Sigmoid colon (tissue), 6 donors: ENCODE measurements at regions not wholly inside any gene's neighbourhood (a gene's known extent, or its start where the extent isn't known, plus 50 kb on each side); places are given as distances from the start of the nearest gene placed in this dataset.

Experiments
- DNase-seq: peaks from one replicate; pipeline ENCODE4 v3.0.0-alpha.2; 2019
- H3K27ac ChIP-seq, 4 donors: fragments of 200-600 bp; sonication (generic); one replicate each; pipeline ENCODE4 v1.5.1; 2016 to 2019; ENCODE audit warnings: mild to moderate bottlenecking in 1 of 4
- H3K27me3 ChIP-seq, 3 donors: fragments of 200-600 bp; sonication (generic); one replicate each; pipeline ENCODE4 v1.5.1; 2019; ENCODE audit warnings: mild to moderate bottlenecking in 1 of 3
- H3K36me3 ChIP-seq, 4 donors: fragments of 200-600 bp; sonication (generic); one replicate each; pipeline ENCODE4 v1.5.1; 2016 to 2019
- H3K4me1 ChIP-seq, 4 donors: fragments of 200-600 bp; sonication (generic); one replicate each; pipeline ENCODE4 v1.5.1; 2017 to 2019
- H3K4me3 ChIP-seq, 4 donors: fragments of 200-600 bp; sonication (generic); one replicate each; pipeline ENCODE4 v1.5.1; 2017 to 2019; ENCODE audit warnings: mild to moderate bottlenecking in 2 of 4, moderate library complexity in 1 of 4
- H3K9me3 ChIP-seq, 4 donors: fragments of 200-600 bp in 3 of 4; sonication (generic) in 3 of 4; one replicate each; pipeline versions ENCODE4 v1.5.1 to v1.6.1; 2013 to 2019
- EP300 ChIP-seq, 4 donors: sonication (generic); formaldehyde crosslinking; IDR thresholded peaks; one replicate each; pipeline ENCODE4 v1.6.1; 2017; ENCODE audit warnings: antibody characterized with exemption in 4 of 4
- POLR2A ChIP-seq, 2 donors: fragments of 450-650 bp; IDR thresholded peaks; one replicate each; pipeline ENCODE4 v1.6.1; 2016; ENCODE audit warnings: antibody characterized with exemption in 2 of 2, mild to moderate bottlenecking in 2 of 2, moderate library complexity in 2 of 2
- POLR2AphosphoS5 ChIP-seq, 4 donors: sonication (generic); formaldehyde crosslinking; IDR thresholded peaks; one replicate each; pipeline ENCODE4 v1.6.1; 2017; ENCODE audit warnings: antibody characterized with exemption in 4 of 4
- WGBS, 2 donors: extraction: QIAGEN DNeasy Blood & Tissue Kit; methylation state at CpG; one replicate each; pipeline ENCODE4 v1.1.7; 2013; 5-methylcytosine and 5-hydroxymethylcytosine counted together
- intact Hi-C: fragments of 100-400 bp; cut with DNase I; formaldehyde crosslinking; loops from one replicate; pipeline ENCODE4 v1.15.1; 2023
- TF ChIP-seq, protein P1 (sequence below), 4 experiments: fragments of 450-650 bp in 3 of 4; fragments of 200-600 bp in 1 of 4; IDR thresholded peaks; one replicate each; pipeline ENCODE4 v1.5.1; 2016 to 2019; ENCODE audit warnings: antibody characterized with exemption in 4 of 4, mild to moderate bottlenecking in 3 of 4, moderate library complexity in 2 of 4
- donor health status: healthy with polysubstance abuse.
- donor health status: healthy.

DNA sequence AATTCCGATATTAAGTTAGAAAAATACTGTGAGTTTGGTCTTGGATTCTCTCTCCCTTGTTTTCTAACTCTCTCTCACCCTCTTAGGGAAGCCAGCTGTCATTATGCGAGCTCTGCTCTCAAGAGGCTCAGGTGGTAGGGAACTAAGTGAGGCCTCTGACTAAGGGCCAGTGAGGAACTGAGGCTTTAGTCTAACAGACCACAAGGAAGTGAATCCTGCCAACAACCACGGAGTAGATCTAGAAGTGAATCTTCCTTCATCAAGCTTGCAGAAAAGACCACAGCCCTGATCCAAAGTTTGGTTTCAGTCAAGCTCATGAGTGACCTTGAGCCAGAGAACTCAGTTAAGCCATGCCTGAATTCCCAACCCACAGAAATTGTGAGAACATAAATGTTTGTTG lies 180.1 kb upstream of the PRMT6 start:
- no peak for DNase-seq
- no peak overlapping the region for H3K27ac ChIP-seq
- H3K4me1 ChIP-seq: peaks cover 0 to 20% (median 15%) of the 10 kb centered on the region in 4 donors
- intact Hi-C loops: loop anchor here (5.0 kb wide), 1 partner anchor 44 kb away; no protein-coding TSS in a partner anchor
- H3K27me3 ChIP-seq: no peaks in the 10 kb centered on the region
- TF ChIP-seq POLR2A (IDR thresholded peaks at IDR 0.05) (no peak), POLR2AphosphoS5 (IDR thresholded peaks at IDR 0.05) (no peak), EP300 (IDR thresholded peaks at IDR 0.05) (no peak)
- TF ChIP-seq, protein P1, sequence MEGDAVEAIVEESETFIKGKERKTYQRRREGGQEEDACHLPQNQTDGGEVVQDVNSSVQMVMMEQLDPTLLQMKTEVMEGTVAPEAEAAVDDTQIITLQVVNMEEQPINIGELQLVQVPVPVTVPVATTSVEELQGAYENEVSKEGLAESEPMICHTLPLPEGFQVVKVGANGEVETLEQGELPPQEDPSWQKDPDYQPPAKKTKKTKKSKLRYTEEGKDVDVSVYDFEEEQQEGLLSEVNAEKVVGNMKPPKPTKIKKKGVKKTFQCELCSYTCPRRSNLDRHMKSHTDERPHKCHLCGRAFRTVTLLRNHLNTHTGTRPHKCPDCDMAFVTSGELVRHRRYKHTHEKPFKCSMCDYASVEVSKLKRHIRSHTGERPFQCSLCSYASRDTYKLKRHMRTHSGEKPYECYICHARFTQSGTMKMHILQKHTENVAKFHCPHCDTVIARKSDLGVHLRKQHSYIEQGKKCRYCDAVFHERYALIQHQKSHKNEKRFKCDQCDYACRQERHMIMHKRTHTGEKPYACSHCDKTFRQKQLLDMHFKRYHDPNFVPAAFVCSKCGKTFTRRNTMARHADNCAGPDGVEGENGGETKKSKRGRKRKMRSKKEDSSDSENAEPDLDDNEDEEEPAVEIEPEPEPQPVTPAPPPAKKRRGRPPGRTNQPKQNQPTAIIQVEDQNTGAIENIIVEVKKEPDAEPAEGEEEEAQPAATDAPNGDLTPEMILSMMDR (IDR thresholded peaks at IDR 0.05): no peak
- no peaks in the 10 kb centered on the region for H3K9me3 ChIP-seq
- H3K4me3 ChIP-seq: no peak overlapping the region
- WGBS, 2 donors: 64 to 78% methylated on average over 3 of the region's 3 CpGs
- H3K36me3 ChIP-seq: no peaks in the 10 kb centered on the region

DNA sequence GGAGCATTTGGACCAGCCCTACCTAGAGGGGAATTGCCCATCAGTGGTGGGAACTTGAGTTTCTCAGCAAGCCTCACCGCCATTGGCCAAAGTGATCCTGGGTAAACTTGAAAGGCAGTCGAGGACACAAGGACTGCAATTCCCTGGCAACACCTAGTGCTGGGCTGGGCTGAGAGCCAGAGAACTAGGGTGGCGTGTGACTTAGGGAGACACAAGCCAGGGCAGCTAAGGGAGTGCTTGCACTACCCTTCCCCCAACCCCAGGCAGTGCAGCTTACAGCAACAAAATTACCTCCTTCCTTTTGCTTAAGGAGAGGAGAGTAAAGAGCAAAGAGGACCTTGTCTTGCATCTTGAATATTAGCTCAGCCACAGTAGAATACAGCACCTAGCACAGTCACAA lies 176.9 kb upstream of the PRMT6 start:
- intact Hi-C loops: loop anchor here (5.0 kb wide), 1 partner anchor 47 kb away; no protein-coding TSS in a partner anchor
- 12 to 65% methylated on average over 3 of the region's 3 CpGs for WGBS, 2 donors
- peak overlapping the region in 3 of 4 donors; percentile 66 to 77 (median 67) for H3K27ac ChIP-seq

DNA sequence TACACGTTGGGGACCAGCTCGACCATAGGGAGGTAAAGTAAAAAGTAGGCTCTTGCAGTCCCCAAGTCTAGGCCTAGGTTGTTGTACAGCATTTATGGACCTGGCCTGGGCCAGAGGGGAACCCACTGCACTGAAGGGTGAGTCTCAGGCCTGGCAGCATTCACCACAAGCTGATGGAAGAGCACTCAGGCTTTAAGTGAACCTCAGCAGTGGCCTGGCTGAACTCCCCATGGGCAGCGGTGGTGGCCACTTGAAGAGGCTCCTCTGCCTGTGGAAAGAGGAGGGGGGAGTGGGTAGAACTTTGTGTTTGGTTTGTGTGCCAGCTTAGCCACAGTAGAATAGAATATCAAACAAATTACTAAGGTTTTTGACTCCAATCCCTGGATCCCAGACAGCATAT lies 176.2 kb upstream of the PRMT6 start:
- no peaks in the 10 kb centered on the region for H3K27me3 ChIP-seq
- intact Hi-C loops: no loop called here

More for the DNA sequence above, 176.9 kb upstream of the PRMT6 start:
- peak; percentile 92 for DNase-seq
- Histone ChIP-seq H3K4me3 (no peak overlapping the region), H3K36me3 (no peaks in the 10 kb centered on the region), H3K27me3 (no peaks in the 10 kb centered on the region), H3K9me3 (no peaks in the 10 kb centered on the region), H3K4me1 (peaks cover 0 to 20% (median 15%) of the 10 kb centered on the region in 4 donors)
- no peak for TF ChIP-seq POLR2A (IDR thresholded peaks at IDR 0.05)
- TF ChIP-seq EP300 (IDR thresholded peaks at IDR 0.05): peak in 3 of 4 donors; percentile 64 to 84 (median 70)
- TF ChIP-seq, protein P1 (IDR thresholded peaks at IDR 0.05): no peak
- TF ChIP-seq POLR2AphosphoS5 (IDR thresholded peaks at IDR 0.05): peak; percentile 49 to 90 (median 82)

GRCh38 chr1:106883208-106883607 lies 173.3 kb upstream of the PRMT6 start:
- Histone ChIP-seq H3K27me3 (no peaks in the 10 kb centered on the region), H3K4me1 (peaks cover 0 to 20% (median 15%) of the 10 kb centered on the region in 4 donors), H3K4me3 (no peak overlapping the region), H3K36me3 (no peaks in the 10 kb centered on the region), H3K9me3 (no peaks in the 10 kb centered on the region), H3K27ac (no peak overlapping the region)
- DNase-seq: no peak
- TF ChIP-seq EP300 (IDR thresholded peaks at IDR 0.05) (no peak), POLR2A (IDR thresholded peaks at IDR 0.05) (no peak), POLR2AphosphoS5 (IDR thresholded peaks at IDR 0.05) (no peak)
- TF ChIP-seq, protein P1 (IDR thresholded peaks at IDR 0.05): no peak
- intact Hi-C loops: no loop called here

More for the DNA sequence above, 176.2 kb upstream of the PRMT6 start:
- Histone ChIP-seq H3K27ac (peak overlapping the region in 3 of 4 donors; percentile 66 to 77 (median 67)), H3K36me3 (no peaks in the 10 kb centered on the region), H3K4me3 (no peak overlapping the region), H3K4me1 (peaks cover 0 to 20% (median 15%) of the 10 kb centered on the region in 4 donors), H3K9me3 (no peaks in the 10 kb centered on the region)
- DNase-seq: no peak
- TF ChIP-seq POLR2A (IDR thresholded peaks at IDR 0.05): no peak
- TF ChIP-seq EP300 (IDR thresholded peaks at IDR 0.05): no peak
- no peak for TF ChIP-seq POLR2AphosphoS5 (IDR thresholded peaks at IDR 0.05)
- TF ChIP-seq, protein P1 (IDR thresholded peaks at IDR 0.05): no peak
- 47 to 85% methylated on average over 3 of the region's 3 CpGs for WGBS, 2 donors

GRCh38 chr1:106889059-106889458 lies 167.4 kb upstream of the PRMT6 start:
- DNase-seq: no peak
- 14 to 73% methylated on average over 1 of the region's 1 CpG for WGBS, 2 donors
- no peak for TF ChIP-seq POLR2AphosphoS5 (IDR thresholded peaks at IDR 0.05)
- TF ChIP-seq EP300 (IDR thresholded peaks at IDR 0.05): no peak
- TF ChIP-seq POLR2A (IDR thresholded peaks at IDR 0.05): no peak
- TF ChIP-seq, protein P1 (IDR thresholded peaks at IDR 0.05): no peak

More at GRCh38 chr1:106889059-106889458, 167.4 kb upstream of the PRMT6 start:
- Histone ChIP-seq H3K4me3 (no peak overlapping the region), H3K9me3 (no peaks in the 10 kb centered on the region), H3K27me3 (no peaks in the 10 kb centered on the region), H3K4me1 (no peaks in the 10 kb centered on the region), H3K36me3 (no peaks in the 10 kb centered on the region), H3K27ac (no peak overlapping the region)
- intact Hi-C loops: no loop called here
